Mesenchymal stem cell (in vitro differentiated cells and primary cell): ENCODE measurements at regions not wholly inside any gene's neighbourhood (a gene's known extent, or its start where the extent isn't known, plus 50 kb on each side); places are given as distances from the start of the nearest gene placed in this dataset.
"Not testable (repeated sequence)": the region's sequence is repeated elsewhere in the genome, so short reads cannot be mapped to it uniquely, and the experiment has no call there.

Experiments
- DNase-seq: peaks from one replicate; pipeline ENCODE4 v3.0.0-alpha.2; 2013
- H2AFZ ChIP-seq: one replicate; pipeline ENCODE4 v1.6.1; 2013; ENCODE audit warnings: low read depth, mild to moderate bottlenecking, control low read depth, inconsistent platforms, low read length, moderate library complexity
- H2AK5ac ChIP-seq: 2 replicates; pipeline ENCODE4 v1.6.1; 2013; ENCODE audit warnings: low read length, moderate library complexity, mild to moderate bottlenecking, inconsistent platforms; ENCODE audit not compliant: severe bottlenecking
- H2BK120ac ChIP-seq: one replicate; pipeline ENCODE4 v1.6.1; 2013; ENCODE audit warnings: low read depth, mild to moderate bottlenecking, inconsistent platforms, low read length, moderate library complexity
- H2BK12ac ChIP-seq, 2 experiments: one replicate each; pipeline ENCODE4 v1.6.1; 2013; ENCODE audit warnings: inconsistent platforms in 2 of 2, low read length in 2 of 2, mild to moderate bottlenecking in 2 of 2, moderate library complexity in 2 of 2, control low read depth in 1 of 2
- H2BK15ac ChIP-seq: one replicate; pipeline ENCODE4 v1.6.1; 2013; ENCODE audit warnings: mild to moderate bottlenecking, low read depth, inconsistent platforms; ENCODE audit not compliant: poor library complexity, severe bottlenecking
- H2BK5ac ChIP-seq: 2 replicates; pipeline ENCODE4 v1.6.1; 2013; ENCODE audit warnings: low read depth, mild to moderate bottlenecking, low read length, control low read depth, inconsistent platforms; ENCODE audit not compliant: poor library complexity, severe bottlenecking
- H3K14ac ChIP-seq, 2 experiments: one replicate each; pipeline ENCODE4 v1.6.1; 2013; ENCODE audit warnings: inconsistent platforms in 2 of 2, low read length in 2 of 2, control low read depth in 1 of 2, mild to moderate bottlenecking in 1 of 2, moderate library complexity in 1 of 2
- H3K18ac ChIP-seq, 2 experiments: one replicate each; pipeline ENCODE4 v1.6.1; 2013; ENCODE audit warnings: inconsistent platforms in 2 of 2, low read length in 2 of 2, control low read depth in 1 of 2, low read depth in 1 of 2, mild to moderate bottlenecking in 1 of 2
- H3K23ac ChIP-seq, 2 experiments: one replicate each; pipeline ENCODE4 v1.6.1; 2013; ENCODE audit warnings: inconsistent platforms in 2 of 2, low read length in 2 of 2, mild to moderate bottlenecking in 2 of 2, moderate library complexity in 2 of 2, control low read depth in 1 of 2
- H3K27ac ChIP-seq: 2 replicates; pipeline ENCODE4 v1.5.1; 2013; ENCODE audit warnings: mild to moderate bottlenecking, moderate library complexity, low read length, control low read depth, inconsistent platforms; ENCODE audit not compliant: poor library complexity, severe bottlenecking
- H3K27me3 ChIP-seq, 2 experiments: 2 replicates each; pipeline versions ENCODE4 v1.6.1 to v1.7.0; 2013; ENCODE audit warnings: low read length in 2 of 2, mild to moderate bottlenecking in 2 of 2, moderate library complexity in 2 of 2, control low read depth in 1 of 2, inconsistent platforms in 1 of 2; ENCODE audit not compliant: control insufficient read depth in 1 of 2, insufficient read depth in 1 of 2
- H3K36me3 ChIP-seq, 2 experiments: 2 replicates each; pipeline versions ENCODE4 v1.6.1 to v1.7.0; 2013; ENCODE audit warnings: low read length in 2 of 2, control low read depth in 1 of 2, inconsistent platforms in 1 of 2, low read depth in 1 of 2, mild to moderate bottlenecking in 1 of 2; ENCODE audit not compliant: insufficient read depth in 2 of 2, control insufficient read depth in 1 of 2
- H3K4ac ChIP-seq, 2 experiments: one replicate each; pipeline ENCODE4 v1.6.1; 2013; ENCODE audit warnings: inconsistent platforms in 2 of 2, low read length in 2 of 2, mild to moderate bottlenecking in 2 of 2, moderate library complexity in 2 of 2, control low read depth in 1 of 2, low read depth in 1 of 2
- H3K4me1 ChIP-seq: 2 replicates; pipeline ENCODE4 v1.6.1; 2013; ENCODE audit warnings: low read depth, low read length, control low read depth; ENCODE audit not compliant: control insufficient read depth, insufficient read depth
- H3K4me2 ChIP-seq: 2 replicates; pipeline ENCODE4 v1.6.1; 2013; ENCODE audit warnings: low read length, mild to moderate bottlenecking, inconsistent platforms; ENCODE audit not compliant: poor library complexity, severe bottlenecking
- H3K4me3 ChIP-seq, 2 experiments: 2 replicates each; pipeline versions ENCODE4 v1.5.1 to v1.7.0; 2013; ENCODE audit warnings: low read length in 2 of 2, mild to moderate bottlenecking in 2 of 2, control low read depth in 1 of 2, low read depth in 1 of 2; ENCODE audit not compliant: insufficient read depth in 1 of 2
- H3K79me1 ChIP-seq: replicated peaks from 2 replicates; pipeline ENCODE4 v1.6.1; 2013; ENCODE audit warnings: mild to moderate bottlenecking, control low read depth, low read length, inconsistent platforms; ENCODE audit not compliant: poor library complexity, severe bottlenecking
- H3K9ac ChIP-seq: 2 replicates; pipeline ENCODE4 v1.7.0; 2013; ENCODE audit warnings: mild to moderate bottlenecking, low read length, moderate library complexity
- H3K9me3 ChIP-seq: 2 replicates; pipeline ENCODE4 v1.7.0; 2013; ENCODE audit warnings: mild to moderate bottlenecking, low read length; ENCODE audit not compliant: control insufficient read depth
- H4K8ac ChIP-seq: one replicate; pipeline ENCODE4 v1.6.1; 2013; ENCODE audit warnings: inconsistent platforms, mild to moderate bottlenecking, low read length, moderate library complexity
- H4K91ac ChIP-seq: one replicate; pipeline ENCODE4 v1.6.1; 2013; ENCODE audit warnings: mild to moderate bottlenecking, low read length, inconsistent platforms
- WGBS: methylation state at CpG from one replicate; pipeline ENCODE4 v1.1.7; 2013; ENCODE audit warnings: mixed read lengths; 5-methylcytosine and 5-hydroxymethylcytosine counted together

- not testable (repeated sequence) for H3K23ac ChIP-seq, H3K4me2 ChIP-seq, H3K36me3 ChIP-seq, H2BK12ac ChIP-seq, H3K18ac ChIP-seq, H3K9ac ChIP-seq, H3K4ac ChIP-seq, H3K4me1 ChIP-seq, H3K14ac ChIP-seq, H3K79me1 ChIP-seq, H2BK5ac ChIP-seq, H3K27me3 ChIP-seq, H3K9me3 ChIP-seq, H2BK15ac ChIP-seq, H2BK120ac ChIP-seq, H4K91ac ChIP-seq, H3K4me3 ChIP-seq, DNase-seq, H4K8ac ChIP-seq, H2AFZ ChIP-seq, H3K27ac ChIP-seq, H2AK5ac ChIP-seq
- WGBS: 48% methylated on average over 5 of the region's 11 CpGs
These were observed 318.4 kb downstream of the CEP170 start for GRCh38 chr1:242936725-242937124.

- H2BK12ac ChIP-seq, H3K27me3 ChIP-seq, H3K23ac ChIP-seq, H2BK5ac ChIP-seq, H3K79me1 ChIP-seq, H3K4ac ChIP-seq, H3K27ac ChIP-seq, H4K8ac ChIP-seq, H3K14ac ChIP-seq, DNase-seq, H4K91ac ChIP-seq, H2AFZ ChIP-seq, H3K4me3 ChIP-seq, H3K36me3 ChIP-seq, H2BK120ac ChIP-seq, H3K4me2 ChIP-seq, H3K9me3 ChIP-seq, H2AK5ac ChIP-seq, H3K9ac ChIP-seq, H3K4me1 ChIP-seq, H2BK15ac ChIP-seq, H3K18ac ChIP-seq: not testable (repeated sequence)
- 70% methylated on average over 6 of the region's 6 CpGs for WGBS
These were observed 330.4 kb downstream of the CEP170 start for GRCh38 chr1:242924717-242925116.

- not testable (repeated sequence) for H2AK5ac ChIP-seq, H4K91ac ChIP-seq, H3K14ac ChIP-seq, H3K18ac ChIP-seq, H2BK12ac ChIP-seq, H2BK120ac ChIP-seq, H3K4me2 ChIP-seq, H2AFZ ChIP-seq, H2BK5ac ChIP-seq, H3K79me1 ChIP-seq, H3K9ac ChIP-seq, H3K27me3 ChIP-seq, H4K8ac ChIP-seq, H3K4ac ChIP-seq, H3K36me3 ChIP-seq, H3K27ac ChIP-seq, H3K23ac ChIP-seq, DNase-seq, H3K9me3 ChIP-seq, H2BK15ac ChIP-seq, H3K4me3 ChIP-seq, H3K4me1 ChIP-seq
- WGBS: 78% methylated on average over 3 of the region's 3 CpGs
These were observed 331.5 kb downstream of the CEP170 start for GRCh38 chr1:242923603-242924002.

GRCh38 chr1:242914729-242915128 is 340.4 kb downstream of the CEP170 start:
- H3K79me1 ChIP-seq, H4K8ac ChIP-seq, H3K4me3 ChIP-seq, H3K9ac ChIP-seq, H2AK5ac ChIP-seq, H3K4me1 ChIP-seq, H2BK12ac ChIP-seq, DNase-seq, H3K36me3 ChIP-seq, H4K91ac ChIP-seq, H2BK120ac ChIP-seq, H3K18ac ChIP-seq, H2BK15ac ChIP-seq, H2BK5ac ChIP-seq, H2AFZ ChIP-seq, H3K4ac ChIP-seq, H3K27me3 ChIP-seq, H3K9me3 ChIP-seq, H3K14ac ChIP-seq, H3K27ac ChIP-seq, H3K4me2 ChIP-seq, H3K23ac ChIP-seq: not testable (repeated sequence)
- 38% methylated on average over 4 of the region's 4 CpGs for WGBS
